ENCODE measurements at regions not wholly inside any gene's neighbourhood (a gene's known extent, or its start where the extent isn't known, plus 50 kb on each side); places are given as distances from the start of the nearest gene placed in this dataset.

- TF ChIP-seq ATF5 (CRISPR knock-in tag; IDR thresholded peaks at IDR 0.05; ENCODE audit: low read depth) (no peak), MEIS2 (CRISPR knock-in tag; IDR thresholded peaks at IDR 0.05) (peak; percentile 74; the same call in 1 of the 2 replicates), TGIF2 (CRISPR knock-in tag; IDR thresholded peaks at IDR 0.05) (peak; percentile 94), PRDM15 (CRISPR knock-in tag; IDR thresholded peaks at IDR 0.05) (0 out of 2 replicates have a peak, but pooled peaks have one; percentile 45), HNF1B (CRISPR knock-in tag; IDR thresholded peaks at IDR 0.05) (peak; percentile 76), CEBPG (CRISPR knock-in tag; IDR thresholded peaks at IDR 0.05) (peak; percentile 44; the same call in 1 of the 2 replicates), RFXAP (CRISPR knock-in tag; IDR thresholded peaks at IDR 0.05; ENCODE audit: borderline replicate concordance) (peak; percentile 79; the same call in 1 of the 2 replicates), ZNF639 (CRISPR knock-in tag; conservative IDR thresholded peaks at IDR 0.05) (no peak), MXI1 (IDR thresholded peaks at IDR 0.05; ENCODE audit: borderline replicate concordance, low read depth, low read length) (no peak; the same call in 2 of the 3 replicates), ZNF629 (CRISPR knock-in tag; conservative IDR thresholded peaks at IDR 0.05) (peak; percentile 85), MLXIP (CRISPR knock-in tag; IDR thresholded peaks at IDR 0.05; ENCODE audit: borderline replicate concordance) (no peak), POLR2AphosphoS5 (IDR thresholded peaks at IDR 0.05; ENCODE audit: low read depth, low read length) (no peak), ZNF772 (CRISPR knock-in tag; IDR thresholded peaks at IDR 0.05) (no peak), SMAD3 (CRISPR knock-in tag; IDR thresholded peaks at IDR 0.05) (peak; percentile 84), ZNF850 (CRISPR knock-in tag; conservative IDR thresholded peaks at IDR 0.05) (no peak), TARDBP (CRISPR knock-in tag; IDR thresholded peaks at IDR 0.05) (peak; percentile 87; the same call in 1 of the 2 replicates), CREM (IDR thresholded peaks at IDR 0.05) (peak; percentile 76; the same call in 1 of the 2 replicates), CREM (CRISPR knock-in tag; IDR thresholded peaks at IDR 0.05) (no peak), XBP1 (CRISPR knock-in tag; IDR thresholded peaks at IDR 0.05) (no peak), BRCA1 (CRISPR knock-in tag; IDR thresholded peaks at IDR 0.05) (0 out of 2 replicates have a peak, but pooled peaks have one; percentile 34), MIER3 (CRISPR knock-in tag; IDR thresholded peaks at IDR 0.05; ENCODE audit: borderline replicate concordance) (peak; percentile 32; the same call in 1 of the 2 replicates)
These were observed 80.4 kb upstream of the ZNF184 start (continued) for GRCh38 chr6:27553123-27553904.

Measured in HepG2 (cell line).